ENCODE measurements at regions not wholly inside any gene's neighbourhood (a gene's known extent, or its start where the extent isn't known, plus 50 kb on each side); places are given as distances from the start of the nearest gene placed in this dataset.

GRCh38 chr1:192418552-192419285 lies 101.9 kb downstream of the RGS21 start:
- Mint-ChIP-seq H3K9me3 (peaks cover 0 to 3% (median 0%) of the 10 kb centered on the region in 8 donors), H3K27ac (no peak overlapping the region), H3K27me3 (peaks cover 4 to 5% of the 10 kb centered on the region in 2 donors), H3K4me1 (no peaks in the 10 kb centered on the region), H3K4me3 (no peak overlapping the region), H3K36me3 (no peaks in the 10 kb centered on the region)
- no peaks in the 10 kb centered on the region for H3K36me3 ChIP-seq (ENCODE audit: insufficient read depth, low read length)
- intact Hi-C loops (cut with micrococcal nuclease), result no loop called here
- H3K9me3 ChIP-seq (ENCODE audit: control insufficient read depth in 1 of 2, low read length in 2 of 2), result no peaks in the 10 kb centered on the region
- no peak for DNase-seq
- ChIA-PET CTCF (ENCODE audit: partially characterized antibody) (interaction anchor here (0.9 kb wide), 1 partner anchor 28 kb away, joined by 3 read pairs; no protein-coding TSS in a partner anchor), POLR2A (ENCODE audit: partially characterized antibody) (no interaction called here)
- no peaks in the 10 kb centered on the region for H3K27me3 ChIP-seq (ENCODE audit: insufficient read depth, low read length)
- H3K4me3 ChIP-seq (ENCODE audit: low read length in 2 of 2), result no peak overlapping the region
- no peak overlapping the region for H3K27ac ChIP-seq (ENCODE audit: low read depth, low read length)
- H3K4me1 ChIP-seq (ENCODE audit: insufficient read depth, low read length), result no peaks in the 10 kb centered on the region

- no peaks in the 10 kb centered on the region for H3K4me1 Mint-ChIP-seq
- POLR2A ChIA-PET (ENCODE audit: partially characterized antibody), result no interaction called here
- peaks cover 0 to under 1% of the 10 kb centered on the region in 2 donors for H3K27me3 Mint-ChIP-seq
Observed at GRCh38 chr1:192430644-192431043, 113.9 kb downstream of the RGS21 start.

GRCh38 chr1:192435704-192436103 lies 118.9 kb downstream of the RGS21 start:
- H3K36me3 ChIP-seq (ENCODE audit: insufficient read depth, low read length), result no peaks in the 10 kb centered on the region
- peaks cover 0 to 6% (median 2%) of the 10 kb centered on the region in 8 donors for H3K9me3 Mint-ChIP-seq
- H3K4me1 Mint-ChIP-seq, result no peaks in the 10 kb centered on the region
- no peaks in the 10 kb centered on the region for H3K4me1 ChIP-seq (ENCODE audit: insufficient read depth, low read length)
- POLR2A ChIA-PET (ENCODE audit: partially characterized antibody), result no interaction called here
- DNase-seq, result no peak
- H3K36me3 Mint-ChIP-seq, result no peaks in the 10 kb centered on the region
- H3K27me3 ChIP-seq (ENCODE audit: insufficient read depth, low read length), result no peaks in the 10 kb centered on the region
- H3K4me3 Mint-ChIP-seq, result no peak overlapping the region
- H3K9me3 ChIP-seq (ENCODE audit: control insufficient read depth in 1 of 2, low read length in 2 of 2), result peaks cover 0 to 3% of the 10 kb centered on the region in 2 donors
- no peak overlapping the region for H3K27ac Mint-ChIP-seq
- no peak overlapping the region for H3K4me3 ChIP-seq (ENCODE audit: low read length in 2 of 2)
- H3K27ac ChIP-seq (ENCODE audit: low read depth, low read length), result no peak overlapping the region
- intact Hi-C loops (cut with micrococcal nuclease), result no loop called here
- H3K27me3 Mint-ChIP-seq, result peaks cover 0 to 5% of the 10 kb centered on the region in 2 donors
- CTCF ChIA-PET (ENCODE audit: partially characterized antibody), result no interaction called here

More at GRCh38 chr1:192430644-192431043, 113.9 kb downstream of the RGS21 start:
- H3K4me1 ChIP-seq (ENCODE audit: insufficient read depth, low read length), result no peaks in the 10 kb centered on the region
- Mint-ChIP-seq H3K4me3 (no peak overlapping the region), H3K36me3 (no peaks in the 10 kb centered on the region), H3K9me3 (peaks cover 0 to 13% (median 2%) of the 10 kb centered on the region in 8 donors), H3K27ac (no peak overlapping the region)
- no peak overlapping the region for H3K27ac ChIP-seq (ENCODE audit: low read depth, low read length)
- H3K36me3 ChIP-seq (ENCODE audit: insufficient read depth, low read length), result no peaks in the 10 kb centered on the region
- H3K4me3 ChIP-seq (ENCODE audit: low read length in 2 of 2), result no peak overlapping the region
- intact Hi-C loops (cut with micrococcal nuclease), result no loop called here
- CTCF ChIA-PET (ENCODE audit: partially characterized antibody), result no interaction called here
- no peaks in the 10 kb centered on the region for H3K27me3 ChIP-seq (ENCODE audit: insufficient read depth, low read length)
- peaks cover 0 to 3% of the 10 kb centered on the region in 2 donors for H3K9me3 ChIP-seq (ENCODE audit: control insufficient read depth in 1 of 2, low read length in 2 of 2)
- DNase-seq, result peak in 1 of 5 donors; percentile 17

GRCh38 chr1:192436441-192437078 lies 119.8 kb downstream of the RGS21 start:
- H3K36me3 ChIP-seq (ENCODE audit: insufficient read depth, low read length), result no peaks in the 10 kb centered on the region
- H3K27ac ChIP-seq (ENCODE audit: low read depth, low read length), result no peak overlapping the region
- H3K27ac Mint-ChIP-seq, result no peak overlapping the region
- no peaks in the 10 kb centered on the region for H3K9me3 ChIP-seq (ENCODE audit: control insufficient read depth in 1 of 2, low read length in 2 of 2)
- CTCF ChIA-PET (ENCODE audit: partially characterized antibody), result interaction anchor here (1.0 kb wide), 1 partner anchor 10 kb away, joined by 3 read pairs; no protein-coding TSS in a partner anchor
- no peaks in the 10 kb centered on the region for H3K27me3 ChIP-seq (ENCODE audit: insufficient read depth, low read length)
- H3K4me3 ChIP-seq (ENCODE audit: low read length in 2 of 2), result no peak overlapping the region
- DNase-seq, result no peak
- no peaks in the 10 kb centered on the region for H3K36me3 Mint-ChIP-seq
- POLR2A ChIA-PET (ENCODE audit: partially characterized antibody), result no interaction called here
- H3K4me1 Mint-ChIP-seq, result no peaks in the 10 kb centered on the region
- H3K4me3 Mint-ChIP-seq, result no peak overlapping the region
- H3K9me3 Mint-ChIP-seq, result peaks cover 0 to 2% (median under 1%) of the 10 kb centered on the region in 8 donors
- no peaks in the 10 kb centered on the region for H3K4me1 ChIP-seq (ENCODE audit: insufficient read depth, low read length)
- peaks cover 0 to 12% of the 10 kb centered on the region in 2 donors for H3K27me3 Mint-ChIP-seq
- intact Hi-C loops (cut with micrococcal nuclease), result no loop called here

GRCh38 chr1:192438737-192439136 lies 121.9 kb downstream of the RGS21 start:
- H3K4me1 Mint-ChIP-seq, result no peaks in the 10 kb centered on the region
- Histone ChIP-seq H3K9me3 (ENCODE audit: control insufficient read depth in 1 of 2, low read length in 2 of 2) (no peaks in the 10 kb centered on the region), H3K36me3 (ENCODE audit: insufficient read depth, low read length) (no peaks in the 10 kb centered on the region), H3K4me3 (ENCODE audit: low read length in 2 of 2) (no peak overlapping the region), H3K4me1 (ENCODE audit: insufficient read depth, low read length) (no peaks in the 10 kb centered on the region), H3K27ac (ENCODE audit: low read depth, low read length) (no peak overlapping the region), H3K27me3 (ENCODE audit: insufficient read depth, low read length) (no peaks in the 10 kb centered on the region)
- H3K27me3 Mint-ChIP-seq, result peaks cover 0 to 12% of the 10 kb centered on the region in 2 donors
- no peak overlapping the region for H3K27ac Mint-ChIP-seq
- H3K36me3 Mint-ChIP-seq, result no peaks in the 10 kb centered on the region
- H3K9me3 Mint-ChIP-seq, result no peaks in the 10 kb centered on the region
- intact Hi-C loops (cut with micrococcal nuclease), result no loop called here
- ChIA-PET POLR2A (ENCODE audit: partially characterized antibody) (no interaction called here), CTCF (ENCODE audit: partially characterized antibody) (no interaction called here)
- no peak overlapping the region for H3K4me3 Mint-ChIP-seq
- DNase-seq, result no peak

- Mint-ChIP-seq H3K4me3 (no peak overlapping the region), H3K4me1 (no peaks in the 10 kb centered on the region), H3K9me3 (no peaks in the 10 kb centered on the region), H3K36me3 (no peaks in the 10 kb centered on the region), H3K27me3 (peaks cover 0 to 12% of the 10 kb centered on the region in 2 donors), H3K27ac (no peak overlapping the region)
- ChIA-PET CTCF (ENCODE audit: partially characterized antibody) (interaction anchor here (0.8 kb wide), 1 partner anchor 13 kb away, joined by 3 read pairs; no protein-coding TSS in a partner anchor), POLR2A (ENCODE audit: partially characterized antibody) (no interaction called here)
- Histone ChIP-seq H3K36me3 (ENCODE audit: insufficient read depth, low read length) (no peaks in the 10 kb centered on the region), H3K9me3 (ENCODE audit: control insufficient read depth in 1 of 2, low read length in 2 of 2) (no peaks in the 10 kb centered on the region), H3K27me3 (ENCODE audit: insufficient read depth, low read length) (no peaks in the 10 kb centered on the region), H3K4me3 (ENCODE audit: low read length in 2 of 2) (no peak overlapping the region), H3K4me1 (ENCODE audit: insufficient read depth, low read length) (no peaks in the 10 kb centered on the region), H3K27ac (ENCODE audit: low read depth, low read length) (no peak overlapping the region)
- no peak for DNase-seq
- intact Hi-C loops (cut with micrococcal nuclease), result no loop called here
Observed at GRCh38 chr1:192439373-192440025, 122.7 kb downstream of the RGS21 start.

GRCh38 chr1:192441492-192441891 lies 124.7 kb downstream of the RGS21 start:
- Mint-ChIP-seq H3K4me3 (no peak overlapping the region), H3K4me1 (no peaks in the 10 kb centered on the region), H3K27ac (no peak overlapping the region), H3K27me3 (peaks cover 0 to 12% of the 10 kb centered on the region in 2 donors), H3K9me3 (no peaks in the 10 kb centered on the region), H3K36me3 (no peaks in the 10 kb centered on the region)
- intact Hi-C loops (cut with micrococcal nuclease), result no loop called here
- Histone ChIP-seq H3K9me3 (ENCODE audit: control insufficient read depth in 1 of 2, low read length in 2 of 2) (no peaks in the 10 kb centered on the region), H3K36me3 (ENCODE audit: insufficient read depth, low read length) (no peaks in the 10 kb centered on the region), H3K4me3 (ENCODE audit: low read length in 2 of 2) (no peak overlapping the region), H3K27ac (ENCODE audit: low read depth, low read length) (no peak overlapping the region), H3K27me3 (ENCODE audit: insufficient read depth, low read length) (no peaks in the 10 kb centered on the region), H3K4me1 (ENCODE audit: insufficient read depth, low read length) (no peaks in the 10 kb centered on the region)
- ChIA-PET POLR2A (ENCODE audit: partially characterized antibody) (no interaction called here), CTCF (ENCODE audit: partially characterized antibody) (no interaction called here)
- DNase-seq, result no peak

Measured in CD4-positive, alpha-beta memory T cell (primary cell).